ENCODE measurements at regions not wholly inside any gene's neighbourhood (a gene's known extent, or its start where the extent isn't known, plus 50 kb on each side); places are given as distances from the start of the nearest gene placed in this dataset.

GRCh38 chr2:207363761-207364290 lies 165.9 kb upstream of the CREB1 start:
- no peak for TF ChIP-seq CTCF (IDR thresholded peaks at IDR 0.05; ENCODE audit: low read depth, low read length, missing input control)
- no peak for TF ChIP-seq YY1 (IDR thresholded peaks at IDR 0.05)
- no peak for TF ChIP-seq REST (IDR thresholded peaks at IDR 0.05)
- no peak for TF ChIP-seq HNF4G (IDR thresholded peaks at IDR 0.05)
- TF ChIP-seq SP1 (IDR thresholded peaks at IDR 0.05) = no peak
- TF ChIP-seq TAF1 (conservative IDR thresholded peaks at IDR 0.05) = no peak
- no peak for TF ChIP-seq JUND (IDR thresholded peaks at IDR 0.05)
- no peak for TF ChIP-seq ZBTB33 (IDR thresholded peaks at IDR 0.05)
- TF ChIP-seq FOXA1 (IDR thresholded peaks at IDR 0.05) = no peak
- no peak for TF ChIP-seq NR2F2 (IDR thresholded peaks at IDR 0.05)

All from liver (tissue), 3 donors.